PC-9 (cell line): ENCODE measurements at regions not wholly inside any gene's neighbourhood (a gene's known extent, or its start where the extent isn't known, plus 50 kb on each side); places are given as distances from the start of the nearest gene placed in this dataset.

Experiments used
- BruUV-seq: library from RNA; stranded (reverse); fragments of 400-500 nt; replicated peaks from 2 replicates; lab custom pipeline; 2021; lab: Mats Ljungman, UMichigan
- CTCF ChIA-PET: fragments of 300-600 bp; sonication (Branson Sonifier 250); formaldehyde crosslinking; loops from one replicate; lab custom pipeline; 2022; ENCODE audit warnings: antibody characterized with exemption; lab: Charles Lee
- POLR2A ChIA-PET: fragments of 300-600 bp; sonication (Branson Sonifier 250); formaldehyde crosslinking; loops from one replicate; lab custom pipeline; 2022; ENCODE audit warnings: antibody characterized with exemption; ENCODE audit not compliant: unreplicated experiment; lab: Charles Lee
- DNase-seq, 2 experiments: peaks; one replicate each; pipeline versions ENCODE4 v3.0.0 to v3.0.0-alpha.2; 2015 to 2022; ENCODE audit warnings: mixed read lengths in 1 of 2
- H2AFZ ChIP-seq: fragments of 200-600 bp; sonication (generic); 2 replicates; pipeline ENCODE4 v1.8.1; 2017; ENCODE audit warnings: antibody characterized with exemption
- H3F3A ChIP-seq: fragments of 200-600 bp; sonication (generic); 2 replicates; pipeline ENCODE4 v1.8.1; 2017; ENCODE audit warnings: antibody characterized with exemption, mild to moderate bottlenecking, low read depth; ENCODE audit not compliant: insufficient read depth
- H3K27ac ChIP-seq: fragments of 200-600 bp; sonication (generic); 2 replicates; pipeline ENCODE4 v1.6.1; 2016; ENCODE audit warnings: mixed run types
- H3K27me3 ChIP-seq: fragments of 200-600 bp; sonication (generic); 2 replicates; pipeline ENCODE4 v1.6.1; 2016; ENCODE audit warnings: low read depth, mixed run types; ENCODE audit not compliant: insufficient read depth
- H3K36me3 ChIP-seq: fragments of 200-600 bp; sonication (generic); 2 replicates; pipeline ENCODE4 v1.6.1; 2016; ENCODE audit warnings: low read depth, mixed run types
- H3K4me1 ChIP-seq: fragments of 200-600 bp; sonication (generic); replicated peaks from 2 replicates; pipeline ENCODE4 v1.6.1; 2016; ENCODE audit warnings: mixed run types; ENCODE audit not compliant: insufficient read depth
- H3K4me2 ChIP-seq: fragments of 200-600 bp; sonication (generic); 2 replicates; pipeline ENCODE4 v1.6.1; 2017; ENCODE audit warnings: mixed run types
- H3K4me3 ChIP-seq: fragments of 200-600 bp; sonication (generic); 2 replicates; pipeline ENCODE4 v1.6.1; 2016; ENCODE audit warnings: mixed run types
- H3K79me2 ChIP-seq: fragments of 200-600 bp; sonication (generic); 2 replicates; pipeline ENCODE4 v1.6.1; 2017; ENCODE audit warnings: low read depth, mixed run types
- H3K9me2 ChIP-seq: fragments of 200-600 bp; sonication (generic); 2 replicates; pipeline ENCODE4 v1.8.1; 2017; ENCODE audit warnings: mild to moderate bottlenecking; ENCODE audit not compliant: insufficient read depth
- H3K9me3 ChIP-seq: fragments of 200-600 bp; sonication (generic); 2 replicates; pipeline ENCODE4 v1.8.1; 2016; ENCODE audit warnings: low read depth; ENCODE audit not compliant: insufficient read depth
- H4K20me1 ChIP-seq: fragments of 200-600 bp; sonication (generic); 2 replicates; pipeline ENCODE4 v1.8.1; 2017; ENCODE audit not compliant: insufficient read depth
- EZH2 ChIP-seq: fragments of 200-600 bp; sonication (generic); IDR thresholded peaks from 2 replicates; pipeline ENCODE4 v1.8.0; 2017; ENCODE audit warnings: antibody characterized with exemption, low read depth
- intact Hi-C: fragments of 100-400 bp; cut with micrococcal nuclease; formaldehyde crosslinking; loops from one replicate; pipeline ENCODE4 v1.10.0; 2022; ENCODE audit not compliant: unreplicated experiment
- TF ChIP-seq, protein P1 (sequence below): fragments of 200-600 bp; sonication (generic); conservative IDR thresholded peaks from 2 replicates; pipeline ENCODE4 v1.6.1; 2017; ENCODE audit warnings: mixed run types, antibody characterized with exemption, mild to moderate bottlenecking, moderate library complexity

DNA sequence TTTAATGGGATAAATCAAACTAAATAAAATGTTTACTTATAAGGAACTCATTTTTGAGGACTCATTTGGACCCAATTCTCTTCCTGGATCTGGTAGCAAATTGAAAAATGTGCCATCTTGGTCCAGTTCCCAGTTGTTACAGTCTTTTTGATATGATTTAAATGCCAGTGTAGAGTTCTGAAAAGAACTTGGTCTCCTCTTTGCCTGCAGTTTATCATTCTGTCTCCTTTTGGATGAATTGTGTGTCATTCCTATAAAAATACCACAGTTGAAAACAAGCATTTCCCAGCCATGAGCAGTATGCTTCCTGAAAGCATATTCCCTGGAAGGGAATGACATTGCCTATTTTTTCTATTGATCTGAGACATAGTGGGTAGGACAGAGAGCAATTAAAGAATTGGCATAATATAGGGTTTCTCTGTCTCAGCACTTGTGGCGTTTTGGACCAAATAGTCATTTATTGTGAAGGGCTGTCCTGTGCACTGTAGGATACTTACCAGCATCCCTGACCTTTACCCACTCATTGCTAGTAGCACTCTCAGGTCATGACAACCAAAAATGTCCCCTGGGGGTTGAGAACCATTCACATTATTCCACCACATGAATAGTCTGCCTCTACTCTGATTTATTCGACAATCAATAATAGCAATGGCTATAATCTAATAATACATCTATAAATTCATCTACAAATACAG lies 181.8 kb downstream of the NXNL2 start:
- ChIA-PET CTCF (no interaction called here), POLR2A (no interaction called here)
- Histone ChIP-seq H3K79me2 (no peaks in the 10 kb centered on the region), H3K4me1 (no peaks in the 10 kb centered on the region), H3K9me3 (0 out of 2 replicates have a peak, but pooled peaks cover 4% of the 10 kb centered on the region), H3K9me2 (no peaks in the 10 kb centered on the region), H3K4me3 (no peak overlapping the region), H3K36me3 (no peaks in the 10 kb centered on the region), H3K4me2 (no peak overlapping the region), H3F3A (no peaks in the 10 kb centered on the region), H4K20me1 (no peaks in the 10 kb centered on the region), H2AFZ (no peak overlapping the region), H3K27ac (no peak overlapping the region), H3K27me3 (no peaks in the 10 kb centered on the region)
- intact Hi-C loops, result loop anchor here (10.0 kb wide), 1 partner anchor 112 kb away; no protein-coding TSS in a partner anchor
- no TSS peak for BruUV-seq
- TF ChIP-seq EZH2, result no peak
- TF ChIP-seq, protein P1, sequence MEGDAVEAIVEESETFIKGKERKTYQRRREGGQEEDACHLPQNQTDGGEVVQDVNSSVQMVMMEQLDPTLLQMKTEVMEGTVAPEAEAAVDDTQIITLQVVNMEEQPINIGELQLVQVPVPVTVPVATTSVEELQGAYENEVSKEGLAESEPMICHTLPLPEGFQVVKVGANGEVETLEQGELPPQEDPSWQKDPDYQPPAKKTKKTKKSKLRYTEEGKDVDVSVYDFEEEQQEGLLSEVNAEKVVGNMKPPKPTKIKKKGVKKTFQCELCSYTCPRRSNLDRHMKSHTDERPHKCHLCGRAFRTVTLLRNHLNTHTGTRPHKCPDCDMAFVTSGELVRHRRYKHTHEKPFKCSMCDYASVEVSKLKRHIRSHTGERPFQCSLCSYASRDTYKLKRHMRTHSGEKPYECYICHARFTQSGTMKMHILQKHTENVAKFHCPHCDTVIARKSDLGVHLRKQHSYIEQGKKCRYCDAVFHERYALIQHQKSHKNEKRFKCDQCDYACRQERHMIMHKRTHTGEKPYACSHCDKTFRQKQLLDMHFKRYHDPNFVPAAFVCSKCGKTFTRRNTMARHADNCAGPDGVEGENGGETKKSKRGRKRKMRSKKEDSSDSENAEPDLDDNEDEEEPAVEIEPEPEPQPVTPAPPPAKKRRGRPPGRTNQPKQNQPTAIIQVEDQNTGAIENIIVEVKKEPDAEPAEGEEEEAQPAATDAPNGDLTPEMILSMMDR, result no peak
- no peak for DNase-seq

DNA sequence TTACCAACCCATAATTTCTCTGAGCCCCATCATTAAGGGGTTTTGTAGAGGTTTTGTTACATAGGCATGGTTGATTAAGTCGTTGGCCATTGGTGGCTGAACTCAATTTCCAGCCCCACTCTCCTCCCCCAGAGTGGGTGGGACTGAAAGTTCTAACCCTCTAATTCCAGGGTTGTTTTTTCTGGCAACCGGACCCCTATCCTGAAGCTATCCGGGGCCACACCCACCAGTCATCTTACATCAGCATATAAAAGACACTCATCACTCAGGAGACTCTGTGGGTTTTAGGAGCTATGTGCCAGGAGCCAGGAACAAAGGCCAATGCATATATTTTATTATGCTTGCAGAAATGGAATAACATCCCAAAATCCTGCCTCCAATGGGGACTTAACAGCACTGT lies 186.0 kb downstream of the NXNL2 start:
- no TSS peak for BruUV-seq
- intact Hi-C loops, result loop anchor here (5.0 kb wide), 1 partner anchor 276 kb away; no protein-coding TSS in a partner anchor
- H3F3A ChIP-seq, result no peaks in the 10 kb centered on the region
- no peaks in the 10 kb centered on the region for H3K36me3 ChIP-seq
- DNase-seq, result no peak
- H3K4me2 ChIP-seq, result no peak overlapping the region
- H3K27ac ChIP-seq, result no peak overlapping the region
- no peaks in the 10 kb centered on the region for H3K4me1 ChIP-seq
- H3K9me3 ChIP-seq, result no peaks in the 10 kb centered on the region
- H2AFZ ChIP-seq, result no peak overlapping the region
- no peaks in the 10 kb centered on the region for H3K79me2 ChIP-seq
- no peaks in the 10 kb centered on the region for H3K9me2 ChIP-seq
- H3K4me3 ChIP-seq, result no peak overlapping the region
- ChIA-PET CTCF (no interaction called here), POLR2A (no interaction called here)
- no peak for TF ChIP-seq EZH2
- TF ChIP-seq, protein P1, result no peak
- H3K27me3 ChIP-seq, result no peaks in the 10 kb centered on the region
- H4K20me1 ChIP-seq, result no peaks in the 10 kb centered on the region

DNA sequence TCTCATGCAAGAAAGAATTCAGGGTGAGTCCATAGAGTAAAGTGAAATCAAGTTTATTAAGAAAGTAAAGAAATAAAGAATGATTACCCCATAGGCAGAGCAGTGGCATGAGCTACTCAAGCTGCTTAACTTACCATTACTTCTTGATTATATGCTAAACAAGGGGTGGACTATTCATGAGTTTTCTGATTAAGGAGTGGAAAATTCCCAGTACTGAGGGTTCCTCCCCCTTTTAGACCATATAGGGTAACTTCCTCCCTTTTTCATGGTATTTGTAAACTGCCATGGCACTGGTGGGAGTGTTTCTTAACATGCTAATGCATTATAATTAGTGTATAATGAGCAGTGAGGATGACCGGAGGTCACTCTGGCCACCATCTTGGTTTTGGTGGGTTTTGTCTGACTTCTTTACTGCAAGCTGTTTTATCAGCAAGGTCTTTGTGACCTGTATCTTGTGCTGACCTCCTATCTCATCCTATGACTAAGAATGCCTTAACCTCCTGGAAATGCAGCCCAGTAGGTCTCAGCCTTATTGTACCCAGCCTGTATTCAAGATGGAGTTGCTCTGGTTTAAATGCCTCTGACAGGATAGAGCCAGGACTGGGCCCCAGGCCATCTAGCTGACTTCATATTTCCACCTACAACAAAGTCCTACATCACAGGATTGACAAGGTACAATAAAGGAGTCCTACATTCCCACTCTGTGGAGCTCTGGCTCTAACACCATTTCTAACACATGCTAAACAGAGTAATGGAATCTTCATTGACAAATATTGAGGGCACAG lies 186.7 kb downstream of the NXNL2 start:
- Histone ChIP-seq H2AFZ (no peak overlapping the region), H3F3A (no peaks in the 10 kb centered on the region), H3K27ac (no peak overlapping the region), H3K4me1 (no peaks in the 10 kb centered on the region), H3K4me3 (no peak overlapping the region), H3K9me2 (no peaks in the 10 kb centered on the region), H3K27me3 (no peaks in the 10 kb centered on the region), H4K20me1 (no peaks in the 10 kb centered on the region), H3K79me2 (no peaks in the 10 kb centered on the region), H3K36me3 (no peaks in the 10 kb centered on the region), H3K9me3 (no peaks in the 10 kb centered on the region), H3K4me2 (no peak overlapping the region)
- intact Hi-C loops, result loop anchor here (2.0 to 5.0 kb wide), 2 partner anchors 159 to 276 kb away; no protein-coding TSS in a partner anchor
- ChIA-PET POLR2A (no interaction called here), CTCF (no interaction called here)
- BruUV-seq, result no TSS peak
- no peak for DNase-seq
- TF ChIP-seq EZH2, result no peak
- TF ChIP-seq, protein P1, result no peak
